Small intestine (tissue), 7 donors: ENCODE measurements at regions not wholly inside any gene's neighbourhood (a gene's known extent, or its start where the extent isn't known, plus 50 kb on each side); places are given as distances from the start of the nearest gene placed in this dataset.

Source experiments
- DNase-seq, 2 donors: peaks; one replicate each; pipeline versions ENCODE4 v3.0.0 to v3.0.0-alpha.2; 2013
- FAIRE-seq: peaks from 2 replicates; lab custom pipeline; 2012; peaks lifted over from hg19 to GRCh38; lab: Jason Lieb, UNC
- H3K27ac ChIP-seq, 3 donors: one replicate each; pipeline ENCODE4 v1.5.1; 2013; ENCODE audit warnings: low read length in 2 of 3, mild to moderate bottlenecking in 2 of 3, control low read depth in 1 of 3, inconsistent platforms in 1 of 3, low read depth in 1 of 3, moderate library complexity in 1 of 3
- H3K27me3 ChIP-seq, 3 donors: one replicate each; pipeline ENCODE4 v1.6.1; 2013; ENCODE audit warnings: low read length in 3 of 3, inconsistent platforms in 1 of 3; ENCODE audit not compliant: control insufficient read depth in 3 of 3, insufficient read depth in 3 of 3
- H3K36me3 ChIP-seq, 3 donors: one replicate each; pipeline ENCODE4 v1.6.1; 2013; ENCODE audit warnings: low read length in 3 of 3, inconsistent platforms in 1 of 3, low read depth in 1 of 3, mild to moderate bottlenecking in 1 of 3, moderate library complexity in 1 of 3; ENCODE audit not compliant: control insufficient read depth in 3 of 3, insufficient read depth in 2 of 3
- H3K4me1 ChIP-seq, 3 donors: one replicate each; pipeline ENCODE4 v1.6.1; 2013; ENCODE audit warnings: low read length in 2 of 3, inconsistent platforms in 1 of 3, low read depth in 1 of 3, mild to moderate bottlenecking in 1 of 3, moderate library complexity in 1 of 3; ENCODE audit not compliant: control insufficient read depth in 3 of 3, insufficient read depth in 2 of 3
- H3K4me3 ChIP-seq, 3 donors: one replicate each; pipeline ENCODE4 v1.5.1; 2013; ENCODE audit warnings: low read length in 3 of 3, control low read depth in 1 of 3, inconsistent platforms in 1 of 3, low read depth in 1 of 3, mild to moderate bottlenecking in 1 of 3, moderate library complexity in 1 of 3
- H3K9me3 ChIP-seq, 2 donors: one replicate each; pipeline ENCODE4 v1.6.1; 2013; ENCODE audit warnings: low read depth in 1 of 2, low read length in 1 of 2; ENCODE audit not compliant: control insufficient read depth in 2 of 2, insufficient read depth in 1 of 2
- WGBS, 3 donors: extraction: QIAGEN DNeasy Blood & Tissue Kit; methylation state at CpG; one replicate each; pipeline ENCODE4 v1.1.7; 2013; 5-methylcytosine and 5-hydroxymethylcytosine counted together
- donor health status: healthy with polysubstance abuse.
- donor health status: control.
- donor health status: control.
- donor health status: Bipolar disorder and iron deficiency.
- donor health status: healthy.

DNA sequence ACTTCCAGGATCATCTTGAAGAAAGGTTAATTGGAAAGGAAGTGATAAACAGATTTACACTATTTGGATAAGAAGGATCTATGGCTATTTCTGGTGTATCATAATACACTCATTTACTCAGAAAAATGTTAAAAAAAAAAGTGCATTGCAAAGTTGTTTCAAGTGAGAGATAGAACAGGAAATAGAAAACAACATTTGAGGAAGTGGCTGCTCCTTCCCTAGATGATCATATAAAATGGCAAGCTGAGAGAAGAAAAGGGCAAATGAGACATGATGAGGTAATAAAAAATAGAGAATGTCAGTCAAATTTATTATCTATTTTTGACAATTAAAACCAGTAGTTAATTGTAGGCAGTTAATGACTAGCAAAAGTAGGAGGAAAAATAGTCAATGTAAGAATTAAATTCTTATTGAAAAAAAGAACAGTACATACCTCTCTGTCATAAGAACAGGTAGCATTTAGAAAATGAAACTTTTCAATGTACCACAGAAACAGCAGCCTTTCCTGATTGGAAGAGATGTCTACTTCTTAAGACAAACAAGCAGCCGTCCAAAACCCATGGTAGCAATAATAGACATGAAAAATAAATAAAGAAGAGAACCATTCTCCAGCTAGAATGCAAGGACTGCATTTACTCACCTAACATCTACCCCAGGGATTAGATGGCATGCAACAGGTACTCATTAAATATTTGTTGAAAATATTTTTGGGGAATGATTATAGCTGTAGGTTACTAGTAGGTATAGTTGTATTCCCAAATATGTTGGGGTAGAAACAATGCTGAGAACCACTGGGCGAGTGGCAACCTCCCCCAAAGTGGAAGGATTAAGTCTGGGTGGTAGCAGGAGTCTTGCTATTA lies 63.9 kb upstream of the GRIP1 start:
- Histone ChIP-seq H3K4me3 (no peak overlapping the region), H3K36me3 (no peaks in the 10 kb centered on the region), H3K27ac (no peak overlapping the region), H3K4me1 (no peaks in the 10 kb centered on the region), H3K27me3 (peaks cover 0 to 3% (median 0%) of the 10 kb centered on the region in 3 donors), H3K9me3 (no peaks in the 10 kb centered on the region)
- DNase-seq (no peak), FAIRE-seq (no peak)
- WGBS, 3 donors = 57 to 74% (median 69%) methylated on average over 2 of the region's 2 CpGs

DNA sequence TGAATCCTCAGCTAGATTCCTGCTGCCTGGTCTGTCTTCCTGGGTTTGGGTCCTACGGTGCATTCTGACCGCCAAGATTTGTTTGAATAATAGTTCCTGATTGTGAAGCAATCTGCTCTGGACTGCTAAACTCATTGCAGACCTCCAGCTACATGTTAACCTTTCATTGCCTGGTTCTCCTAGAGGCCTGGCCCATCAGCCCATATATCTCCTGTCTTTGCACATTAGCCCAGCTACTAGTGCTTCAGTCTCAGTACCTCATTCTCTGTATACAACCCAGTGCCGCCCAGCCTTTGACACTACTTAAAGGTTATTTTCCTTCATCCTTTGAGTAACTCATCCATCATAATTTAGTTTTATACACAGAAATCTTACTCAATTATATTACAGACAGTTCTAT lies 65.6 kb upstream of the GRIP1 start:
- H3K27ac ChIP-seq = no peak overlapping the region
- no peaks in the 10 kb centered on the region for H3K9me3 ChIP-seq
- DNase-seq (peak in 1 of 2 donors; percentile 2), FAIRE-seq (no peak)
- H3K27me3 ChIP-seq = peaks cover 0 to 3% (median 0%) of the 10 kb centered on the region in 3 donors
- H3K36me3 ChIP-seq = no peaks in the 10 kb centered on the region
- H3K4me3 ChIP-seq = no peak overlapping the region
- WGBS, 3 donors = 70 to 84% (median 83%) methylated on average over 3 of the region's 3 CpGs
- no peaks in the 10 kb centered on the region for H3K4me1 ChIP-seq

DNA sequence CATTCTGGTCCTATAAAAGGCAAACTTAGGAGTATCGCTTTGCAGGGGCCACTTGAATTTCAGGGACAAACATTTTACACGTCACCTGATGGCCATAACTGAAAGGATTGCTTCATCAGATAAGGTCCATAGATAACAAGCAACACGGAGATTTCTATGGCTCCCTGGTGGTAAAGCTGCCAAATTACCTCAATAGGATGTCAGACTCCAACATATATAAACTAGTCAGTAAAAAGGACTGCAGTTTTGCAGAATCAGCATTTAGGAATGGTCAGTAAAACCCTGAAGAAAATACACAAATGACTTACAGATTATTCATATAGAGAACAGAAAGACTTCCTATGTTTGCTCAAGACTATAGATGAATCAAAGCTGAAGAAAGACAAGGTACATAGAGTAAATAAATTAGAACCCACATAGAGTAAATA lies 66.1 kb upstream of the GRIP1 start:
- Histone ChIP-seq H3K36me3 (no peaks in the 10 kb centered on the region), H3K4me1 (no peaks in the 10 kb centered on the region), H3K4me3 (no peak overlapping the region), H3K27me3 (peaks cover 0 to 3% (median 0%) of the 10 kb centered on the region in 3 donors), H3K9me3 (no peaks in the 10 kb centered on the region), H3K27ac (no peak overlapping the region)
- no peak for FAIRE-seq
- WGBS, 3 donors = 42 to 49% (median 44%) methylated on average over 3 of the region's 3 CpGs
- DNase-seq = peak in 1 of 2 donors; percentile 32

DNA sequence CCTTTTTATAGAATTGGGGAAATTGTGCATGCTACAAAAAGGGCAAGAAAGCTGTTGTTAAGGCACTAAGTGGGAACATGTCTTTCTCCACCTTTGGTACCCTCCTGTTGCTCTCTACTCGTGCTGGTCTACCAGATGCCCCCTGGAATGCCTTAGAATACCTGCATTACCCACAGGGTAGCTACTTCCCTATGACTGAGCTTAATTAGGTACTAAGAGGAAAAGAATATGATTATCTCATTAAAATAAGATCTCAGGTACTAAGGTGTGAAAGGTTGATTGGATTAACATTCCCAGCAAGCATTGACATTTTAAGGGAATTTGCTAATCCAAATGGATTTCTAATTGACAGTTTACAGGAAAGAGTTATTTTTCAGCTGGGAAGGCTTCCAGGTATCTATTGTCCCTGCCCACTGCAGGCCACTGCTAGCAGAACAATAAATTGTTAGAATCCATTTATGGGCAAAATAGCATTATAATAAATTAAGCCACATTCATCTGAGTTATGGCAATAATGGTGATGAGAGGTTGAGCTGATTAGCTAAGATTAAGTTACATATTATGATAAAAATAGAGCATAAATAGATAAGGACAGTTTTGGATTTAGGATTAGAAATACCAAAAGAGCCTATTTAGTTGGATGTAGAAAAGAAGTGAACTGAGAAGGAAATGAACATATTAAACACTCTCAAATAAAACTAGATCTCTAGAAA lies 67.8 kb upstream of the GRIP1 start:
- H3K27me3 ChIP-seq = peaks cover 0 to 3% (median 0%) of the 10 kb centered on the region in 3 donors
- no peaks in the 10 kb centered on the region for H3K9me3 ChIP-seq
- no peaks in the 10 kb centered on the region for H3K36me3 ChIP-seq
- H3K4me1 ChIP-seq = no peaks in the 10 kb centered on the region
- WGBS, 3 donors = 42 to 72% (median 66%) methylated on average over 1 of the region's 1 CpG
- no peak overlapping the region for H3K4me3 ChIP-seq
- FAIRE-seq = no peak
- H3K27ac ChIP-seq = no peak overlapping the region
- no peak for DNase-seq

DNA sequence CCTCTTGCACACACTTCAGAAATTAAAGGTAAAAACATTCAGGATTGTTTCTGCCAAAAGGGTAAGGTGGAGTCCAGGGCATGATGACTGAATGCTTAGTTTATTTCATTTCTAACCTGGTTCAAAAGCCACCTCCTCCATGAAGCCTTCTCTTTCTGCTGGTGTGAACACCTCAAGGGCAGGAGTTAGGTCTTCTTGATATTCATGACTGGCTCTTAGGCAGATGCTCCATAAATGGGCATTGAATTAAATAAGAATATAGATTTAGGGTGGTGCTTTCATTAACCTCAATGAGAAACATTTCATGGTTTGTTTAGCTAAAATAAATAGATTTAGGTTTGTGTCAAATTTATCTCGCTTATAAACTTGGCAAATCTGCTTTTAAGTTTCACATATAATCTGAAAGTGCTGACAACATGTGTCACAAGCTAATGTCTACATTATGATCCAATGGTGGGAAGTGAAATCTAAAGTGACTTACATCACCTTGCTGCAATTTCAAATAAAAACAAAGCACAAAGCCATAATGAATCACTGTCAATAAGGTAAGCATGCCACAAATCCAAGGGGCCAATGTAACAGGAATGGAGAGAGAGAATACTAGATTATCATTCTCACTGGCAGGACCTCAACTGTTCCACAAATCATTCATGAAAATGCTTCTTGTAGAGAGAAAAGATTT lies 72.7 kb upstream of the GRIP1 start:
- Histone ChIP-seq H3K9me3 (no peaks in the 10 kb centered on the region), H3K27ac (no peak overlapping the region), H3K27me3 (no peaks in the 10 kb centered on the region), H3K36me3 (no peaks in the 10 kb centered on the region), H3K4me1 (no peaks in the 10 kb centered on the region), H3K4me3 (no peak overlapping the region)
- 63 to 80% (median 69%) methylated on average over 1 of the region's 1 CpG for WGBS, 3 donors
- FAIRE-seq (no peak), DNase-seq (no peak)

DNA sequence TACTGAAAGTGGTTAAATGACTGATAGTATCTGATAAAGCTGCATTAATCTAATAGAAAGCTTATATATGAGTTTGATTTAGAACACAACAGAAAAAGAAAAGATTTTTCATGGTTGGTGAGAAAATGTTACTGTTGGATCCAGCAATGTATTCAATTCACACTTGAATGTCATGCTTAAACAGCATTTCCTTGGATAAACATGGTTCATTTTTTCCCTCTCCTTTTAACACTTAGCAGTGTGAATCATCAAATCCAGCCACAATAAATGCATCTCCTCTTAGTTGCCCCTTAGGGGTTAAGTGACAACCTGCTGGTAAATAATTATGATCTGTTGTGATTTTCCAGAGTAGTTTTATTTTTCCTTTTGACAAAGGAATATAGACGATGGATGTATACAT lies 74.9 kb upstream of the GRIP1 start:
- Histone ChIP-seq H3K4me1 (no peaks in the 10 kb centered on the region), H3K9me3 (peaks cover 0 to 2% of the 10 kb centered on the region in 2 donors), H3K36me3 (no peaks in the 10 kb centered on the region), H3K27me3 (no peaks in the 10 kb centered on the region), H3K4me3 (no peak overlapping the region), H3K27ac (no peak overlapping the region)
- DNase-seq (no peak), FAIRE-seq (no peak)
- 71 to 82% (median 80%) methylated on average over 1 of the region's 1 CpG for WGBS, 3 donors

DNA sequence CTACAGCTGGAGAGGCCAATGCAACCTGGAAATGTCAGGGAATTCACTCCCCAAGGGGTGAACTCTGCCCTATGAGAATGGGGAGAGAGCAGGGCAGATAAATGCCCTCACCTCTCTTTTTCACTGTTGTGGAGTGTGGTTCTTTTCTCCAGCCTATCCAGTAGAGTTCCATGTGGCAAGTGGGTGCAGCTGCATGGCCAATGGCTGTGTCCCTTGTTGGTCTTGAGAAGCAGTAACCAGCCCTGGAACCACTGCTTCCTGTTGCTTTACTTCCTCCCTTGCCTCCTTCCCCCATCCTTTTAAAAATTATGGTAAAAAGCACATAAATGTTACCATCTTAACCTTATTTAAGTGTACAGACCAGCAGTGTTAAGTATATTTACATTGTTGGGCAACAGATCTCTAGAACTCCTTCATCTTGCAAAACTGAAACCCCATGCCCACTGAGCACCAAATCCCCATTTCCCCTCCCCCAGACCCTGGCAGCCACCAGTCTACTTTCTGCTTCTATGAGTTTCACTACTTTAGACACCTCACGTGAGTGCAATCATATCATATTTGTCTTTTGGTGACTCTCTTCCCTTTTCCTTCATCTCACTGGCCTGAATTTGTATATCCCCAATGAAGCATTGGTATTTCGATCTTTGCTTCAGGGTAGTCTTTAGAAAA lies 77.0 kb upstream of the GRIP1 start:
- no peaks in the 10 kb centered on the region for H3K27me3 ChIP-seq
- FAIRE-seq (no peak), DNase-seq (no peak)
- H3K4me3 ChIP-seq = no peak overlapping the region
- no peaks in the 10 kb centered on the region for H3K36me3 ChIP-seq
- no peaks in the 10 kb centered on the region for H3K4me1 ChIP-seq
- H3K27ac ChIP-seq = no peak overlapping the region
- WGBS, 3 donors = 81 to 88% (median 87%) methylated on average over 2 of the region's 2 CpGs
- H3K9me3 ChIP-seq = peaks cover 0 to 3% of the 10 kb centered on the region in 2 donors

DNA sequence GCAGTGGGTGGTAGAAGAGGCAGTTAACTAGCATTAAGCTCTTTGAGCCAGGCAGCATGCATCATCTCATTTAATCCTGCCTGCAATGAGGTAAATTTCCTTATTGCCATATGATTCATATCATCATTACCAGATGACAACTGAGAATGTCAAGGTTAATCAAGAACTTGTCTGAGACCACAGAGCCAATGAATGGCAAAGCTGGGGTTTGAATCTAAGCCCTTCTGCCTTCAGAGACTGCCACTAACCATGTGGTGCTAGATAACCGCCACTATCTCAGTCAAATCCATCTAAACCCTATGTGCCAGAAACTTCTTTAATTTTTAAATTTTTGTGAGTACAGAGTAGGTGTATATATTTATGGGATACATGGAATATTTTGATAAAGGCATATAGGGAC lies 77.8 kb upstream of the GRIP1 start:
- peaks cover 0 to 3% of the 10 kb centered on the region in 2 donors for H3K9me3 ChIP-seq
- H3K27ac ChIP-seq = no peak overlapping the region
- no peaks in the 10 kb centered on the region for H3K27me3 ChIP-seq
- no peaks in the 10 kb centered on the region for H3K4me1 ChIP-seq
- DNase-seq (no peak), FAIRE-seq (no peak)
- WGBS, 3 donors = 90 to 97% (median 97%) methylated on average over 1 of the region's 1 CpG
- no peaks in the 10 kb centered on the region for H3K36me3 ChIP-seq
- no peak overlapping the region for H3K4me3 ChIP-seq
